ENCODE measurements at regions not wholly inside any gene's neighbourhood (a gene's known extent, or its start where the extent isn't known, plus 50 kb on each side); places are given as distances from the start of the nearest gene placed in this dataset.
"Not testable (repeated sequence)": the region's sequence is repeated elsewhere in the genome, so short reads cannot be mapped to it uniquely, and the experiment has no call there.

DNA sequence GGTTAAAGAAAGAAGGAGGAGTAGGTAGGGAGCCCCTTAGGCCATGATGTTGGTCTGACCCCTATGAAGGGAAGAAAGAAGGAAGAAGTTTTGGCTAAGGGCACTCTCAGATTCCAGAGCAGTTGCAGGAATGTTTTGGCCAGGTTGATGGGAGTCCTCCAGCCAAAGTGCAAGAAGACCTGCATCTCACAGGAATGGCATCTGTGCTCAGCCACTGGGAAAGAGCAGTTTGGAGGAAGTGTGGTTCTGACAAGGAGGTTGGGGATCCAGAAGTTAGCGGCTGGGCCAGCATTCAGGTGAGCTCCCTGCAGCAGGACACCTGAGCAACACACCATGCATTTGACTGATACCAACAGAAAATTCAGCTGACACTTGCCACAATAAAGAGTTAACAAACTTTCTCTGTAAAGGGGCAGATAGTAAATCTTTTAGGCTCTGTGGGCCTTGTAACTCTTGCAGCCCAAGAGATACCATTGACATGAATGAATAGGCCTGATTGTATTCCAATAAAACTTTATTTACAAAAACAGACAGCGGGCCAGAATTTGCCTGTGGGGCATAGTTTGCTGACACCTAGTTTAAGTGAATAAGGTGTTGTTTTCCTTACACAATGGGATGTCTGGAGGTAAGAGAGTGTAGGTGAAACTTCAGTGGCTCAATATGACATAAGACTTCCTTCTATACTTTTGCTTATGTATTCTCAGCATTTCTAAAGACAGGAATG lies 71.0 kb downstream of the EDN1 start:
- CTCF ChIA-PET = no interaction called here

DNA sequence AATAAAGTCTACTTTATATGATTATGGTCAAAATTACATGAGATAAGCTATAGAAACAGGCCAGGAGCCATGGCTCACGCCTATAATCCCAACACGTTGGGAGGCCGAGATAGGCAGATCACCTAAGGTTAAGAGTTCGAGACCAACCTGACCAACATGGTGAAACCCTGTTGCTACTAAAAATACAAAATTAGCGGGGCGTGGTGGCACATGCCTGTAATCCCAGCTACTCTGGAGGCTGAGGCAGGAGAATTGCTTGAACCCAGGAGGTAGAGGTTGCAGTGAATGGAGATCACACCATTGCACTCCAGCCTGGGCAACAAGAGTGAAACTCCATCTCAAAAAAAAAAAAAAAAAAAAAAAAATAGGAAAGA lies 73.1 kb downstream of the EDN1 start:
- H3K4me3 ChIP-seq (ENCODE audit: low read depth, low read length, poor library complexity, severe bottlenecking); H3K4me1 ChIP-seq (ENCODE audit: insufficient read depth, low read length, poor library complexity, severe bottlenecking); H3K27me3 ChIP-seq (replicated peaks; ENCODE audit: insufficient read depth, low read depth, low read length, poor library complexity); DNase-seq (ENCODE audit: low spot score); H3K36me3 ChIP-seq (ENCODE audit: insufficient read depth, low read length, poor library complexity, severe bottlenecking); CTCF ChIA-PET; H3K27ac ChIP-seq (ENCODE audit: low read depth, low read length, poor library complexity, severe bottlenecking); intact Hi-C loops (cut with micrococcal nuclease; ENCODE audit: unreplicated experiment); H3K9me3 ChIP-seq (ENCODE audit: low read depth, low read length, poor library complexity, severe bottlenecking); BruUV-seq (replicated peaks); POLR2A ChIA-PET (ENCODE audit: low non-redundant PET): not testable (repeated sequence)

More for the DNA sequence above, 71.0 kb downstream of the EDN1 start:
- DNase-seq (ENCODE audit: low spot score) = no peak
- H3K27ac ChIP-seq (ENCODE audit: low read depth, low read length, poor library complexity, severe bottlenecking) = no peak overlapping the region
- no peak overlapping the region for H3K4me3 ChIP-seq (ENCODE audit: low read depth, low read length, poor library complexity, severe bottlenecking)
- no peaks in the 10 kb centered on the region for H3K9me3 ChIP-seq (ENCODE audit: low read depth, low read length, poor library complexity, severe bottlenecking)
- intact Hi-C loops (cut with micrococcal nuclease; ENCODE audit: unreplicated experiment) = no loop called here
- BruUV-seq (replicated peaks) = no TSS peak
- H3K4me1 ChIP-seq (ENCODE audit: insufficient read depth, low read length, poor library complexity, severe bottlenecking) = no peaks in the 10 kb centered on the region
- H3K36me3 ChIP-seq (ENCODE audit: insufficient read depth, low read length, poor library complexity, severe bottlenecking) = no peaks in the 10 kb centered on the region
- no peaks in the 10 kb centered on the region for H3K27me3 ChIP-seq (replicated peaks; ENCODE audit: insufficient read depth, low read depth, low read length, poor library complexity)
- POLR2A ChIA-PET (ENCODE audit: low non-redundant PET) = no interaction called here
- TF ChIP-seq EZH2 (IDR thresholded peaks at IDR 0.05; ENCODE audit: borderline replicate concordance, low read depth, low read length, poor library complexity, severe bottlenecking) = no peak
- TF ChIP-seq, protein P1, sequence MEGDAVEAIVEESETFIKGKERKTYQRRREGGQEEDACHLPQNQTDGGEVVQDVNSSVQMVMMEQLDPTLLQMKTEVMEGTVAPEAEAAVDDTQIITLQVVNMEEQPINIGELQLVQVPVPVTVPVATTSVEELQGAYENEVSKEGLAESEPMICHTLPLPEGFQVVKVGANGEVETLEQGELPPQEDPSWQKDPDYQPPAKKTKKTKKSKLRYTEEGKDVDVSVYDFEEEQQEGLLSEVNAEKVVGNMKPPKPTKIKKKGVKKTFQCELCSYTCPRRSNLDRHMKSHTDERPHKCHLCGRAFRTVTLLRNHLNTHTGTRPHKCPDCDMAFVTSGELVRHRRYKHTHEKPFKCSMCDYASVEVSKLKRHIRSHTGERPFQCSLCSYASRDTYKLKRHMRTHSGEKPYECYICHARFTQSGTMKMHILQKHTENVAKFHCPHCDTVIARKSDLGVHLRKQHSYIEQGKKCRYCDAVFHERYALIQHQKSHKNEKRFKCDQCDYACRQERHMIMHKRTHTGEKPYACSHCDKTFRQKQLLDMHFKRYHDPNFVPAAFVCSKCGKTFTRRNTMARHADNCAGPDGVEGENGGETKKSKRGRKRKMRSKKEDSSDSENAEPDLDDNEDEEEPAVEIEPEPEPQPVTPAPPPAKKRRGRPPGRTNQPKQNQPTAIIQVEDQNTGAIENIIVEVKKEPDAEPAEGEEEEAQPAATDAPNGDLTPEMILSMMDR (conservative IDR thresholded peaks at IDR 0.05; ENCODE audit: low read depth, low read length) = no peak

DNA sequence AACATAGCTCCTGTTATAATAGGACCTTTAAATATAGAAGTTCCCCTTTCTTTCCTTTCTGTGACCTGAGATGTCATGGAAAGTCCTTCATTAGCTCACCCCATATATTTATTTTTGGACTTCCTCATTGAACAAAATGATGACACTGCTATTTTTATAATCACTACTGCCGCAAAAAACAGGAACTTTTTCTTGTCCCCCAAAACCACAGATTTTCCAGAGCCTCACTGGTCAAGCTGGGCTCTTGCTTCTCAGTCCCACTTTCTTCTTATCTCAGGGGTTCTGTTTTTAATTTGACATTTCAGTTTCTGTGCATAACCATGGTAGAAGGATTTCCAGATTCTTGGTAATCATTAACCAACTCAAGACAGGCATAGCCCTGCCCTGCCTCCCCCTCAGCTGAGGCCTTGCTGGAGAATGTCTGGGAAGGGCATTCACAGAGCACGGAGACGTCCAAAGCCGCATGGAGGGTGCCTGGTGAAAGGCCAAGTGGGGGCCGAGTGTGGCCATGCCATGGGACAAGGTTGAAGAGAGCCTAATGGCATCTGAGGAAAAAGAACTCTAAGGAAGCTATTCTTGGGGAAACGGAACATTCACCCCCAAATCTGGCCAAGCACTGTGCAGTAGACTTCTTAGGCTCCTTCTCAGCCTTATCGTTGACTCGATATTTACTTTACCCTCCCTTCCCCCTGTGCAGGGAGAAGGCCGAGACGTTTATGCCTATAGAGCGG lies 73.7 kb downstream of the EDN1 start:
- no peak for DNase-seq (ENCODE audit: low spot score)
- intact Hi-C loops (cut with micrococcal nuclease; ENCODE audit: unreplicated experiment) = no loop called here
- Histone ChIP-seq H3K9me3 (ENCODE audit: low read depth, low read length, poor library complexity, severe bottlenecking) (no peaks in the 10 kb centered on the region), H3K36me3 (ENCODE audit: insufficient read depth, low read length, poor library complexity, severe bottlenecking) (no peaks in the 10 kb centered on the region), H3K27me3 (replicated peaks; ENCODE audit: insufficient read depth, low read depth, low read length, poor library complexity) (no peaks in the 10 kb centered on the region), H3K27ac (ENCODE audit: low read depth, low read length, poor library complexity, severe bottlenecking) (no peak overlapping the region), H3K4me3 (ENCODE audit: low read depth, low read length, poor library complexity, severe bottlenecking) (no peak overlapping the region), H3K4me1 (ENCODE audit: insufficient read depth, low read length, poor library complexity, severe bottlenecking) (no peaks in the 10 kb centered on the region)
- ChIA-PET POLR2A (ENCODE audit: low non-redundant PET) (no interaction called here), CTCF (no interaction called here)
- TF ChIP-seq, protein P1 (conservative IDR thresholded peaks at IDR 0.05; ENCODE audit: low read depth, low read length) = no peak
- no peak for TF ChIP-seq EZH2 (IDR thresholded peaks at IDR 0.05; ENCODE audit: borderline replicate concordance, low read depth, low read length, poor library complexity, severe bottlenecking)
- no TSS peak for BruUV-seq (replicated peaks)
